ENCODE measurements at regions not wholly inside any gene's neighbourhood (a gene's known extent, or its start where the extent isn't known, plus 50 kb on each side); places are given as distances from the start of the nearest gene placed in this dataset.

DNA sequence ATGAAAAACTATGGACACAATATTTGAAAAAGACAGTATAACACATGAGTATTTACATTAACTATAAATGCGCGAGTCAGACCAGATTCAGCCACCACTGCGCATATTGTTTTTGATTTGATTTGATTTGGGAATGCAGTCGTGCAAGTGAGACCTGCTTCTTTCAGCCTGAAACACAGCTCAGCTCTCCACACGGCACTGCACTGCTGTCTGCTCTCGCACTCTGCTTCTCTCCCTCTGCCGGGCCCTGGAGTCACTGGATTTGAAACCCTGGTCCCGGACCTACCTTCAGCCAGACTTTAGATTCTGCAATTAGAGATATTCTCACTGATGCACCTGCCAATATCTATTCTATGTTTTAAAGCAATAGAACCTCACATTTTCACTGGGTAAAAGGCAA is 143.9 kb upstream of the TMEM132C start:
- H3K4me3 ChIP-seq (ENCODE audit: low read depth, low read length), result no peak overlapping the region
- no peak for DNase-seq (ENCODE audit: low read depth)
- TF ChIP-seq, protein P1, sequence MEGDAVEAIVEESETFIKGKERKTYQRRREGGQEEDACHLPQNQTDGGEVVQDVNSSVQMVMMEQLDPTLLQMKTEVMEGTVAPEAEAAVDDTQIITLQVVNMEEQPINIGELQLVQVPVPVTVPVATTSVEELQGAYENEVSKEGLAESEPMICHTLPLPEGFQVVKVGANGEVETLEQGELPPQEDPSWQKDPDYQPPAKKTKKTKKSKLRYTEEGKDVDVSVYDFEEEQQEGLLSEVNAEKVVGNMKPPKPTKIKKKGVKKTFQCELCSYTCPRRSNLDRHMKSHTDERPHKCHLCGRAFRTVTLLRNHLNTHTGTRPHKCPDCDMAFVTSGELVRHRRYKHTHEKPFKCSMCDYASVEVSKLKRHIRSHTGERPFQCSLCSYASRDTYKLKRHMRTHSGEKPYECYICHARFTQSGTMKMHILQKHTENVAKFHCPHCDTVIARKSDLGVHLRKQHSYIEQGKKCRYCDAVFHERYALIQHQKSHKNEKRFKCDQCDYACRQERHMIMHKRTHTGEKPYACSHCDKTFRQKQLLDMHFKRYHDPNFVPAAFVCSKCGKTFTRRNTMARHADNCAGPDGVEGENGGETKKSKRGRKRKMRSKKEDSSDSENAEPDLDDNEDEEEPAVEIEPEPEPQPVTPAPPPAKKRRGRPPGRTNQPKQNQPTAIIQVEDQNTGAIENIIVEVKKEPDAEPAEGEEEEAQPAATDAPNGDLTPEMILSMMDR (IDR thresholded peaks at IDR 0.05; ENCODE audit: insufficient read depth, low read depth, low read length), result no peak

DNA sequence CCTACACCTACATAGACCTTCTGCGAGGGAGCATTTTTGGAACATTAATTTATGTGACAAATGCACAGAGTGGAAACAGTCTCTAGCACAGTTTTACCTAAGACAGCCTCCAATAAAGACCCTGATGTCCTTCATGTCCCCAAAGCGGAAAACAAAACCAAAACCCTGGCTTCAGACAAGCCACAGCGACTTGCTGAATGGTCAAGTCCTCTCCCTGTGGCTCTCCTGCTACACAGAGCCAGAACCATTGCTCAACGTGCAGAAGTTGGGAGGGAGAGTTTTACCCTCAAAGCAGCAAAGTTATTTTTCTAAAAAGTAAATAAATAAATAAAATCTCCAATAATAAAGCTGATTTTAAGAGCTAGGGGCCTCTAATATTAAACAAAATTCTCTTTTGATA is 135.0 kb upstream of the TMEM132C start:
- no peak overlapping the region for H3K4me3 ChIP-seq (ENCODE audit: low read depth, low read length)
- TF ChIP-seq, protein P1 (IDR thresholded peaks at IDR 0.05; ENCODE audit: insufficient read depth, low read depth, low read length), result no peak
- no peak for DNase-seq (ENCODE audit: low read depth)

DNA sequence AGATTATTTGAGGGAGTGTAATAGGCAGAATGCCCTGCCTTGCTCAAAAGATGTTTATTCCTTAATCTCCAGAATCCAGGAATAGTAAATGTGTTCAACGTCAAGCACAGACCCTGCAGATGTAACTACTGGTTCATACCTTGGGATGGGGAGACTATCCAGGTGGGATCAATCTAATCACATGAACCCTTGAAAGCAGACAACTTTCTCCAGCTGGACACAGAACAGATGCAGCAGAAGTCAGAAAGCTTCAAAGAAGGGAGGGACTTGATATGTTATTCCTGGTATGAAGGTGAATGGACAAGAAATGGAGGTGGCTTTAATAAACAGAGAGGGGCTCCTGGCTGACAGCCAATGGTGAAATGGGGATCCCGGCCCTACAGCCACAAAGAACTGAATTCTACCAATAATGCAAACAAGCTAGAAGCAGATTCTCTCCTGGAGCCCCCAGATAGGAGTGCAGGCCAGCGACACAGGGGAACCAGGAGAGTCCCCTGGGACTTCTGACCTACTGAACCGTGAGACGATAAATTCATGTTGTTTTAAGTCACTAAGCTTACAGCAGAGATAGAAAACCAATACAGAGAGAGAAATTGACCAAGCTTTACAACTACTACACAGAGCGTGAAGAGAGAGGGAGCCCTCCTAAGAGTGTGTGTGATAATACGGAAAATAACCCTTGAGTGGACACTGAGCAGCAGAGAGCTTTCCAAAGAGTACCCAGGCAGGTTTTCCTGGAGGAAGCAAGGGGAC is 133.5 kb upstream of the TMEM132C start:
- no peak for DNase-seq (ENCODE audit: low read depth)
- TF ChIP-seq, protein P1 (IDR thresholded peaks at IDR 0.05; ENCODE audit: insufficient read depth, low read depth, low read length), result no peak
- H3K4me3 ChIP-seq (ENCODE audit: low read depth, low read length), result no peak overlapping the region

DNA sequence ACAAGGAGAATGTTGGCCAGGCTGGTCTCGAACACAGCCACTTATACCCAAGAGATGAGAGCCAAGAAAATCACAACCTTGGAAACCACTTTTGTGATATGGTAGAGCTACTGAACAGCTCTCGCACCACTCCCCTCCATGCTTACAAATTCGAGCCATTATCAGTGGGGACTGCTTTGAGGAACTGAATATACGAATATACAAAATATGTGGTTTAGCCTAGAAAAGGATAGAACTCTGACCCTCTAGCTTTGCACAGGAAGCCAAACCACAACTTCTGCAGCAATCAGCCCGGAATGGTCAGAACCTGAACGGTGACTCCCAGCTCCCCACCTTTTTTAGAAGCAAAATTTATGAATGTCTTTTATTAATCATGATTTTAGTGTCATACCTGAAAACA is 129.8 kb upstream of the TMEM132C start:
- H3K4me3 ChIP-seq (ENCODE audit: low read depth, low read length), result no peak overlapping the region
- DNase-seq (ENCODE audit: low read depth), result no peak
- TF ChIP-seq, protein P1 (IDR thresholded peaks at IDR 0.05; ENCODE audit: insufficient read depth, low read depth, low read length), result no peak

DNA sequence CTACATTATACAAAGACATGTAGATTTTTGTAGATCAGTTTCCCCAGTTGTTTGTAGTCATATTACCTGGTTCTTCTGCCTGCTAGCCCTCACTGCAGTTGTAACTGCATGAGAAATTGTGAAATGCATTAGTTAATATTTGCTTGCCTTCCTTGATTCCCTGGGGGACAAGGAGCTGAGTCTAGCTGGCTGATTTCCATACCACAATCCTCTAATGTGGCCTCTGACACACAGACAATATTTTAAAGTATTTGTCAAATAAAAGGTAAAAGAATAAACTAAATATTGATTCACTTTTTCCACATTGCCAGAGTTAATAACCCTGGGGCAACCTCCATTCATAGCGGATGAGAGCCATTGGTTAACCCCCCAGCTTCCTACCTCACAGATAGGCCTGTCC is 128.8 kb upstream of the TMEM132C start:
- TF ChIP-seq, protein P1 (IDR thresholded peaks at IDR 0.05; ENCODE audit: insufficient read depth, low read depth, low read length), result no peak
- no peak for DNase-seq (ENCODE audit: low read depth)

DNA sequence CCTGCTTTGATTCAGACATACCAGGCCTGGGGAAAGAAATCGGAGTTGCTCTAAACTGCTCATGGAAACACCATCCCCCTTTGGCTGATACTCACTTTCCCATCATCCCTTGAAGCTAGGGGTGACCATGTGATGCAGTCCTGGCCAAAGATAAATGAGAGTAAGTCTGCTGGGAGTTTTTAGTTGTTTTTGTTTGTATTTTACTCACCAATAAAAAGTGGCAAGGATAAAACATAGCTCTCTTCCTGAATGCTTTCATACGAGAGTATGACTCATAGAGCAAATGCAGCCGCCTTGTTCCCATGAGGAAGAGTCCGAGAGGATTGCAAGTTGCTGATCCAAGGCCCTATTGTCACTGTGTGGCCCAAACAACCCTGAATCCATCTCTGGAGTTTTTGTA is 126.4 kb upstream of the TMEM132C start:
- TF ChIP-seq, protein P1 (IDR thresholded peaks at IDR 0.05; ENCODE audit: insufficient read depth, low read depth, low read length), result no peak
- no peak overlapping the region for H3K4me3 ChIP-seq (ENCODE audit: low read depth, low read length)
- peak; percentile 52 for DNase-seq (ENCODE audit: low read depth)

More for the DNA sequence above, 128.8 kb upstream of the TMEM132C start:
- H3K4me3 ChIP-seq (ENCODE audit: low read depth, low read length), result no peak overlapping the region

DNA sequence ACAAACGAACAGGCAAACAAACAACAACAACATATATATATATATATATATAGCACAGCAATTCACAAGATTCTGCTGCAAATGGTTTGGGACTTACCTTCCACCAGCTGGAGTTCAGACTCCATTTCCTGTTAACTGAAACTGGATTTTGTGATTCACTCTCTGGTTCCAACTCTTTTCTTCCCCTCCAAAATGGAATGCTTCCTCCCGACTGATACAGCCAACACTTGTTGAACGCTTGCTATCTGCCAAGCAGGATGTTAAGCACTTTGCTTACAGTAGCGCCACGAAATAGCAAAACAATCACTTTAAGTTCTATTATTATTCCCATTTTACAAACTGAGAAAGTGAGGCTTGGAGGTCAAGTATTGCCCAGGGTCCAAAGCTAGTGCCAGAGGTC is 116.0 kb upstream of the TMEM132C start:
- TF ChIP-seq, protein P1 (IDR thresholded peaks at IDR 0.05; ENCODE audit: insufficient read depth, low read depth, low read length), result no peak
- DNase-seq (ENCODE audit: low read depth), result no peak
- H3K4me3 ChIP-seq (ENCODE audit: low read depth, low read length), result no peak overlapping the region
